Naive thymus-derived CD4-positive, alpha-beta T cell (primary cell): ENCODE measurements at regions not wholly inside any gene's neighbourhood (a gene's known extent, or its start where the extent isn't known, plus 50 kb on each side); places are given as distances from the start of the nearest gene placed in this dataset.

Source experiments
- ATAC-seq: fragments of 150-1000 bp; cut with Tn5 transposase; 2 replicates; pipeline ENCODE4 v1.10.0; 2021; ENCODE audit warnings: mild to moderate bottlenecking, moderate library complexity
- CTCF ChIA-PET: fragments of 350-600 bp; sonication (Branson Sonifier 250); formaldehyde crosslinking; loops from one replicate; lab custom pipeline; 2021; ENCODE audit warnings: antibody characterized with exemption; lab: Charles Lee
- POLR2A ChIA-PET: fragments of 350-600 bp; sonication (Branson Sonifier 250); formaldehyde crosslinking; loops from one replicate; lab custom pipeline; 2021; ENCODE audit warnings: antibody characterized with exemption, inconsistent platforms; lab: Charles Lee
- DNase-seq, 9 donors: peaks; one replicate each; pipeline versions ENCODE4 v3.0.0 to v3.0.0-alpha.2; 2020 to 2022; ENCODE audit warnings: mixed read lengths in 1 of 9
- H3K27ac ChIP-seq: one replicate; pipeline ENCODE4 v1.7.0; 2013; ENCODE audit warnings: mild to moderate bottlenecking, low read depth, low read length, moderate library complexity
- H3K27me3 ChIP-seq, 2 donors: one replicate each; pipeline ENCODE4 v1.7.0; 2013; ENCODE audit warnings: low read length in 2 of 2, mild to moderate bottlenecking in 2 of 2, moderate library complexity in 2 of 2; ENCODE audit not compliant: control insufficient read depth in 2 of 2, insufficient read depth in 2 of 2
- H3K36me3 ChIP-seq, 3 experiments: 1 replicate in 2 of 3; 2 replicates in 1 of 3; pipeline ENCODE4 v1.7.0; 2013; ENCODE audit warnings: low read length in 3 of 3, mild to moderate bottlenecking in 3 of 3, moderate library complexity in 1 of 3; ENCODE audit not compliant: insufficient read depth in 3 of 3, control insufficient read depth in 2 of 3
- H3K4me1 ChIP-seq, 2 donors: one replicate each; pipeline ENCODE4 v1.7.0; 2013; ENCODE audit warnings: low read length in 2 of 2, mild to moderate bottlenecking in 2 of 2, moderate library complexity in 1 of 2; ENCODE audit not compliant: control insufficient read depth in 2 of 2, insufficient read depth in 2 of 2
- H3K4me3 ChIP-seq: 2 replicates; pipeline ENCODE4 v1.7.0; 2013; ENCODE audit warnings: mild to moderate bottlenecking, low read length
- H3K9me3 ChIP-seq, 3 experiments: 1 replicate in 2 of 3; 2 replicates in 1 of 3; pipeline ENCODE4 v1.7.0; 2013; ENCODE audit warnings: low read length in 3 of 3; ENCODE audit not compliant: control insufficient read depth in 2 of 3
- H3K27ac Mint-ChIP-seq, 9 donors: one replicate each; pipeline ENCODE4 v1.8.0; 2020 to 2022; ENCODE audit warnings: mixed read lengths in 9 of 9, mild to moderate bottlenecking in 8 of 9, moderate library complexity in 5 of 9, inconsistent platforms in 2 of 9
- H3K27me3 Mint-ChIP-seq, 5 donors: one replicate each; pipeline ENCODE4 v1.8.0; 2021 to 2022; ENCODE audit warnings: mixed read lengths in 5 of 5, mild to moderate bottlenecking in 1 of 5
- H3K36me3 Mint-ChIP-seq, 5 donors: one replicate each; pipeline ENCODE4 v1.8.0; 2020 to 2022; ENCODE audit warnings: mixed read lengths in 5 of 5, mild to moderate bottlenecking in 3 of 5, inconsistent platforms in 1 of 5
- H3K4me1 Mint-ChIP-seq, 7 donors: one replicate each; pipeline ENCODE4 v1.8.0; 2020 to 2022; ENCODE audit warnings: mixed read lengths in 7 of 7, mild to moderate bottlenecking in 3 of 7, inconsistent platforms in 1 of 7
- H3K4me3 Mint-ChIP-seq, 10 donors: one replicate each; pipeline ENCODE4 v1.8.0; 2020 to 2022; ENCODE audit warnings: mild to moderate bottlenecking in 10 of 10, mixed read lengths in 10 of 10, moderate library complexity in 6 of 10, inconsistent platforms in 2 of 10
- H3K9me3 Mint-ChIP-seq, 11 donors: one replicate each; pipeline ENCODE4 v1.8.0; 2020 to 2022; ENCODE audit warnings: mixed read lengths in 11 of 11, mild to moderate bottlenecking in 4 of 11, inconsistent platforms in 1 of 11, moderate library complexity in 1 of 11
- intact Hi-C, 2 donors: fragments of 100-400 bp; cut with micrococcal nuclease; formaldehyde crosslinking; loops; one replicate each; pipeline ENCODE4 v1.15.1; 2023

GRCh38 chr6:105740946-105741645 is 338.2 kb upstream of the PREP start:
- Mint-ChIP-seq H3K27ac (no peak overlapping the region), H3K36me3 (peaks cover 0 to 35% (median 0%) of the 10 kb centered on the region in 5 donors), H3K4me3 (no peak overlapping the region), H3K4me1 (peaks cover 0 to 59% (median 8%) of the 10 kb centered on the region in 7 donors), H3K27me3 (peaks cover 0 to 4% (median 0%) of the 10 kb centered on the region in 5 donors), H3K9me3 (peaks cover 0 to 16% (median 0%) of the 10 kb centered on the region in 11 donors)
- Histone ChIP-seq H3K36me3 (no peaks in the 10 kb centered on the region), H3K4me3 (no peak overlapping the region), H3K9me3 (no peaks in the 10 kb centered on the region), H3K27ac (no peak overlapping the region), H3K4me1 (no peaks in the 10 kb centered on the region), H3K27me3 (no peaks in the 10 kb centered on the region)
- DNase-seq (no peak), ATAC-seq (no peak)
- ChIA-PET CTCF (interaction anchor here (0.7 to 0.9 kb wide), 3 partner anchors 17 to 482 kb away, joined by 3 read pairs; no protein-coding TSS in a partner anchor), POLR2A (no interaction called here)
- intact Hi-C loops = no loop called here

- peaks cover 0 to 48% (median 8%) of the 10 kb centered on the region in 7 donors for H3K4me1 Mint-ChIP-seq
These were observed 336.9 kb upstream of the PREP start for GRCh38 chr6:105739764-105740163.

GRCh38 chr6:105733556-105734162 is 330.8 kb upstream of the PREP start:
- Mint-ChIP-seq H3K4me3 (no peak overlapping the region), H3K4me1 (peaks cover 0 to 36% (median 8%) of the 10 kb centered on the region in 7 donors), H3K27me3 (peaks cover 0 to 8% (median 0%) of the 10 kb centered on the region in 5 donors), H3K36me3 (peaks cover 0 to 36% (median 0%) of the 10 kb centered on the region in 5 donors), H3K27ac (no peak overlapping the region), H3K9me3 (peaks cover 0 to 22% (median 0%) of the 10 kb centered on the region in 11 donors)
- intact Hi-C loops = loop anchor here (1.0 to 5.0 kb wide), 9 partner anchors 249 to 568 kb away; partner anchors contain the start of gene PRDM1 (in 2 of the 2)
- DNase-seq (peak in 6 of 9 donors; percentile 10 to 41 (median 34)), ATAC-seq (no peak)
- Histone ChIP-seq H3K36me3 (no peaks in the 10 kb centered on the region), H3K4me1 (no peaks in the 10 kb centered on the region), H3K27ac (no peak overlapping the region), H3K9me3 (no peaks in the 10 kb centered on the region), H3K4me3 (no peak overlapping the region), H3K27me3 (no peaks in the 10 kb centered on the region)
- CTCF ChIA-PET = interaction anchor here (1.4 to 3.5 kb wide), 2 partner anchors 490 to 493 kb away, joined by 3 to 28 read pairs; no protein-coding TSS in a partner anchor
- POLR2A ChIA-PET = no interaction called here

More at GRCh38 chr6:105739764-105740163, 336.9 kb upstream of the PREP start:
- no peak overlapping the region for H3K27ac Mint-ChIP-seq
- no peaks in the 10 kb centered on the region for H3K36me3 ChIP-seq
- no peak overlapping the region for H3K4me3 ChIP-seq
- ATAC-seq = no peak
- ChIA-PET POLR2A (no interaction called here), CTCF (no interaction called here)
- H3K4me3 Mint-ChIP-seq = no peak overlapping the region
- H3K9me3 ChIP-seq = no peaks in the 10 kb centered on the region
- H3K4me1 ChIP-seq = no peaks in the 10 kb centered on the region
- peaks cover 0 to 20% (median 0%) of the 10 kb centered on the region in 11 donors for H3K9me3 Mint-ChIP-seq
- no peak overlapping the region for H3K27ac ChIP-seq
- H3K36me3 Mint-ChIP-seq = peaks cover 0 to 40% (median 0%) of the 10 kb centered on the region in 5 donors
- no peak for DNase-seq
- intact Hi-C loops = no loop called here
- H3K27me3 Mint-ChIP-seq = peaks cover 0 to 4% (median 0%) of the 10 kb centered on the region in 5 donors
- no peaks in the 10 kb centered on the region for H3K27me3 ChIP-seq

DNA sequence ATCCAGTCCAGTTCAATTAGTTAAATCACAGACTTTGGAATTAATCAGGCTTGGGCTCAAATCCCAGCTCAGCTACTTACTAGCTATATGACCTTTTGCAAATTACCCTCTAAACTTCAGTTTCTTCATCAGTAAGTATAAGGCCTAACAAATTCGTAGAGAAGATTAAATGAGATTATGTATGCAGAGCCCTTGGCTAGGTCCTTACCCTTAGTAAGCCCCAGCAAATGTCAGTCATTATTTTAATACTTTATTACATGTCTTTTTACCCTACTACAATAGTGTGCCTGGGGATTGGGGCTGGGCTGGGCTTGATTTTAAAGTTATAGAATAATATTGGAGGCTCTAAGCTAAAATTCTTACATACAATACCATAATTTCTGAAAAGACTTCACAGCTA is 326.1 kb upstream of the PREP start:
- H3K27me3 Mint-ChIP-seq = peaks cover 0 to 15% (median 0%) of the 10 kb centered on the region in 5 donors
- ChIA-PET POLR2A (no interaction called here), CTCF (no interaction called here)
- H3K36me3 ChIP-seq = no peaks in the 10 kb centered on the region
- DNase-seq (no peak), ATAC-seq (no peak)
- intact Hi-C loops = no loop called here
- H3K9me3 Mint-ChIP-seq = no peaks in the 10 kb centered on the region
- H3K4me1 ChIP-seq = no peaks in the 10 kb centered on the region
- no peak overlapping the region for H3K27ac Mint-ChIP-seq
- H3K9me3 ChIP-seq = no peaks in the 10 kb centered on the region
- peaks cover 0 to 19% (median 0%) of the 10 kb centered on the region in 7 donors for H3K4me1 Mint-ChIP-seq
- H3K4me3 ChIP-seq = no peak overlapping the region
- no peak overlapping the region for H3K4me3 Mint-ChIP-seq
- H3K27me3 ChIP-seq = no peaks in the 10 kb centered on the region
- H3K27ac ChIP-seq = no peak overlapping the region
- H3K36me3 Mint-ChIP-seq = peaks cover 0 to 6% (median 0%) of the 10 kb centered on the region in 5 donors

- CTCF ChIA-PET = interaction anchor here (1.1 kb wide), 1 partner anchor 363 kb away, joined by 4 read pairs; no protein-coding TSS in a partner anchor
- Histone ChIP-seq H3K4me3 (no peak overlapping the region), H3K27ac (no peak overlapping the region), H3K27me3 (no peaks in the 10 kb centered on the region), H3K9me3 (no peaks in the 10 kb centered on the region), H3K36me3 (no peaks in the 10 kb centered on the region), H3K4me1 (no peaks in the 10 kb centered on the region)
- H3K9me3 Mint-ChIP-seq = no peaks in the 10 kb centered on the region
- H3K27me3 Mint-ChIP-seq = peaks cover 0 to 21% (median 0%) of the 10 kb centered on the region in 5 donors
- intact Hi-C loops = no loop called here
- H3K36me3 Mint-ChIP-seq = peaks cover 0 to 6% (median 0%) of the 10 kb centered on the region in 5 donors
- H3K27ac Mint-ChIP-seq = peak overlapping the region in 1 of 9 donors; percentile 7
- peaks cover 0 to 16% (median 0%) of the 10 kb centered on the region in 7 donors for H3K4me1 Mint-ChIP-seq
- DNase-seq = no peak
- no peak overlapping the region for H3K4me3 Mint-ChIP-seq
- ATAC-seq = no peak
- POLR2A ChIA-PET = interaction anchor here (0.9 kb wide), 1 partner anchor 268 kb away, joined by 5 read pairs; no protein-coding TSS in a partner anchor
These were observed 324.2 kb upstream of the PREP start for GRCh38 chr6:105726902-105727655.

GRCh38 chr6:105714846-105715245 is 312.0 kb upstream of the PREP start:
- Histone ChIP-seq H3K9me3 (peaks cover 0 to 8% (median 0%) of the 10 kb centered on the region in 3 experiments), H3K4me1 (no peaks in the 10 kb centered on the region), H3K4me3 (no peak overlapping the region), H3K36me3 (no peaks in the 10 kb centered on the region), H3K27ac (no peak overlapping the region), H3K27me3 (no peaks in the 10 kb centered on the region)
- Mint-ChIP-seq H3K4me3 (no peak overlapping the region), H3K27me3 (peaks cover 3 to 14% (median 8%) of the 10 kb centered on the region in 5 donors), H3K4me1 (no peaks in the 10 kb centered on the region), H3K27ac (no peak overlapping the region), H3K36me3 (peaks cover 0 to 14% (median 10%) of the 10 kb centered on the region in 5 donors), H3K9me3 (peaks cover 3 to 38% (median 18%) of the 10 kb centered on the region in 11 donors)
- ATAC-seq (no peak), DNase-seq (no peak)
- ChIA-PET CTCF (no interaction called here), POLR2A (no interaction called here)
- intact Hi-C loops = no loop called here
